Mesothelial cell of epicardium (in vitro differentiated cells): ENCODE measurements at regions not wholly inside any gene's neighbourhood (a gene's known extent, or its start where the extent isn't known, plus 50 kb on each side); places are given as distances from the start of the nearest gene placed in this dataset.

Experiments
- DNase-seq, 2 experiments: peaks; one replicate each; pipeline ENCODE4 v3.0.0; 2021; ENCODE audit warnings: low spot score in 2 of 2; ENCODE audit not compliant: unreplicated experiment in 2 of 2
- H3K27ac Mint-ChIP-seq: 2 replicates; pipeline ENCODE4 v1.8.0; 2021; ENCODE audit warnings: mixed read lengths
- H3K27me3 Mint-ChIP-seq: 2 replicates; pipeline ENCODE4 v1.8.0; 2021; ENCODE audit warnings: low read depth, mixed read lengths
- H3K36me3 Mint-ChIP-seq: 2 replicates; pipeline ENCODE4 v1.8.0; 2021; ENCODE audit warnings: mixed read lengths
- H3K4me1 Mint-ChIP-seq: 2 replicates; pipeline ENCODE4 v1.8.0; 2021; ENCODE audit warnings: mixed read lengths
- H3K4me3 Mint-ChIP-seq: 2 replicates; pipeline ENCODE4 v1.8.0; 2021; ENCODE audit warnings: mild to moderate bottlenecking, moderate library complexity, mixed read lengths
- H3K9me3 Mint-ChIP-seq: 2 replicates; pipeline ENCODE4 v1.8.0; 2021; ENCODE audit warnings: mixed read lengths
- CTCF ChIP-seq: fragments of 200-600 bp; sonication (generic); IDR thresholded peaks from one replicate; pipeline ENCODE4 v1.5.0; 2021; ENCODE audit warnings: antibody characterized with exemption; ENCODE audit not compliant: unreplicated experiment

DNA sequence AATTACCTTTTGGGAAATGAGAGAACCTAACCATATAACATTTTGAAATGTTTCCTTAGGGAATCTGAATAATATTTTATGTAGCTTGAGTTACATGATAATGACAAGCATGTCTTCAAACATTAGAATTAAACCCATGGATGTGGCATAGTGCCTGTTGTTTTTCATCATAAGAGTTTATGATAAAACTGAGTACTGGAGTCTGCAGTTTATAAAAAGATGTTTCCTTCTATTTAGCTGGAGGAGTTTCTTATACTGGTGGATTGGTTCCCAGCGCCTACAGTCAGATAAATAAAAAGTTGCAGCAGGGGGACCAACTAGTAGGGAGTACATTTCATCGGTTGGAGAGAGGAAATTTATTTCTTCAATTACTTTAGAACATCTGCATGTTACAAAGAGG is 70.1 kb upstream of the PCDH18 start:
- H3K4me1 Mint-ChIP-seq = peaks cover 46% of the 10 kb centered on the region
- peaks cover 6% of the 10 kb centered on the region for H3K9me3 Mint-ChIP-seq
- H3K27me3 Mint-ChIP-seq = no peaks in the 10 kb centered on the region
- TF ChIP-seq CTCF = no peak
- peak overlapping the region; percentile 76 for H3K27ac Mint-ChIP-seq
- no peak overlapping the region for H3K4me3 Mint-ChIP-seq
- no peak for DNase-seq
- peaks cover 2% of the 10 kb centered on the region for H3K36me3 Mint-ChIP-seq

DNA sequence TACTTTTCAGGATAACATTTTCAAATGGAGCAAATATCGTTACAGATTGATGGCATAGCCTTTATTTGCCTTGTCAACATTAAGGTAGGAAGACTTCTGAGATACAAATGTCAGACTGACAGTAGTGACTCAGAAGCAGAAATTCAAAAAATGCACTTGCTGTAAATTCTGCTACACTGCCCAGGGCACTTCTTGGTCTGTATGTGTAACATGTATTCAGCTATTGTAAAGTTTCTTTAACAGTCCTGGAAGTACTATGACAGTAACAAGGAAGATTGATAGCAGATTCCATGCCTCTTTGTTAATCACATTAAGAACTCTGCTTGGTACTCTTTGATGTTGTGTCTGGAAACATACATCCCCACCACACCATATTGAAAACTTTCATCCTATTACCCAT is 69.6 kb upstream of the PCDH18 start:
- peak overlapping the region; percentile 76 for H3K27ac Mint-ChIP-seq
- H3K36me3 Mint-ChIP-seq = peaks cover 3% of the 10 kb centered on the region

DNA sequence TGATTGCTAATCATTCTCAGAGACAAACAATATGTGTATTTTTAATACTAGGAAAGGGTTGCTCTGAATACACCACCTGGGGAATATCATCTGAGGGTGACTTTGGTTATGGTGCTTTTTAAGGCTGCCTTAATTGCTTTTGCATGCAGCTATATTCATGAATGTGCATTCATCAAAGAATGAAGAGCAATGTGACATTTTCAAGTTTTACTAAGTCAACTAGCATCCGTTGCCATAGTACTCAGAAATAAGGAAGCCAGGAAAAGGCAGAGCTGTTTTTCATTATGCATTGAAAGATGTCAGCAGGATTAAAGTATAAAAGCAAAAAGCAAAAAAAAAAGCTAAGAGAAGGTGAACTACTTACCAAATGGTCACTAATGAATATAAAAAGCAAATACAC is 67.4 kb upstream of the PCDH18 start:
- no peak overlapping the region for H3K4me3 Mint-ChIP-seq
- H3K27me3 Mint-ChIP-seq = no peaks in the 10 kb centered on the region
- DNase-seq = no peak
- H3K9me3 Mint-ChIP-seq = no peaks in the 10 kb centered on the region
- H3K4me1 Mint-ChIP-seq = peaks cover 46% of the 10 kb centered on the region
- TF ChIP-seq CTCF = no peak
- H3K27ac Mint-ChIP-seq = peak overlapping the region; percentile 83
- H3K36me3 Mint-ChIP-seq = peaks cover 1% of the 10 kb centered on the region

More for the DNA sequence above, 69.6 kb upstream of the PCDH18 start:
- TF ChIP-seq CTCF = no peak
- DNase-seq = no peak
- H3K9me3 Mint-ChIP-seq = peaks cover 4% of the 10 kb centered on the region
- H3K27me3 Mint-ChIP-seq = no peaks in the 10 kb centered on the region
- H3K4me3 Mint-ChIP-seq = no peak overlapping the region
- peaks cover 46% of the 10 kb centered on the region for H3K4me1 Mint-ChIP-seq

DNA sequence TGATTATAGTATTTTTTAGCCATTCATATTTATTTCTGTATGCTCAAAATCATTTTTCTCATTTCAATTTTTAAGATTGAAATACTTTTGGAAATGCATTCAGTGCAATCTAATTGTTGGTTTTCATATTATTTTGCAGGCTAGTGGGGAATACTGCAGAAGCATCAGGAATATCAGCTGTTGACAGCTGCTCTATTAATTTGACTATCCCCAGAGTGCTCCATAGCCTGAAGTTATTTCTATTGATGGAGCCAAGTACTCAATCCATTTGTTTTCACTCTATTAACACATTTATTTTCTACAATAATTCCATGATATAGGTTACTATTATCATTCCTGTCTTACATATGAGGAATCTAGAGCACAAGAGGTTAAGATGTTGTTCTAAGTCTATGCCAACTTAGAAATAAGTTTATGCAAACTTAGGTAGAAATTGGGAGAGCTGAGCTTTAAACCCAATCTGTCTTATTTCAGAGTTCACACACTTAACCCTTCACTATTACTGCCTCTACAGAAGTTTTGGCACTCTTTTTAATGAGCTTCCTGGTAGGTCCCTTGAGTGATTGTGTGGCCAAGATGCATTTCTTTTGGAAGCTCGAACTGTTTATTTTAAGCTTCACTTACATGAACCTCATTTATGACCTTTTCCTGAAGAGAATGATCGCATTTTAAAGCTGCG is 65.6 kb upstream of the PCDH18 start:
- H3K27ac Mint-ChIP-seq = peak overlapping the region; percentile 14
- no peak overlapping the region for H3K4me3 Mint-ChIP-seq
- no peak for DNase-seq
- no peaks in the 10 kb centered on the region for H3K9me3 Mint-ChIP-seq
- no peaks in the 10 kb centered on the region for H3K27me3 Mint-ChIP-seq
- TF ChIP-seq CTCF = no peak
- peaks cover 1% of the 10 kb centered on the region for H3K36me3 Mint-ChIP-seq
- H3K4me1 Mint-ChIP-seq = peaks cover 40% of the 10 kb centered on the region

DNA sequence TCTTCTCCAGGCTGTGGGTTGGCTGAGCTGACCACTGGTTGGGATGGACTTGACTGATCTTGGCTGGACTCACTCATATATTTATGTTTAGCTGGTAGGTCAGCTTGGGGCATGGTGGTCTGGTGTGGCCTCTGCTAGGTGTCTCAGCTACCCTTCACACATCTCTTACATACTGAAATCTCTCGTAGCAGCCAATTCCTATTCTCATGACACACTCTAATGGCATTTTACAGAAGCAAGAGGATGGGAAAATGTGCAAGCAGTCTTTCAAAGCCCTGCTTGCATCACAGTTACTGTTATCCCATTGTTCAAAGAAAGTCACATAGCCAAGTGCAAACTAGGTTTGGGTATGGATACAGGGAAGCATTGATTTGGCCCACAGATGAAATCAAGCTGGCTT is 55.5 kb upstream of the PCDH18 start:
- Mint-ChIP-seq H3K4me3 (no peak overlapping the region), H3K27ac (no peak overlapping the region), H3K4me1 (peaks cover 41% of the 10 kb centered on the region), H3K36me3 (no peaks in the 10 kb centered on the region), H3K27me3 (no peaks in the 10 kb centered on the region), H3K9me3 (no peaks in the 10 kb centered on the region)
- TF ChIP-seq CTCF = no peak
- DNase-seq = no peak

DNA sequence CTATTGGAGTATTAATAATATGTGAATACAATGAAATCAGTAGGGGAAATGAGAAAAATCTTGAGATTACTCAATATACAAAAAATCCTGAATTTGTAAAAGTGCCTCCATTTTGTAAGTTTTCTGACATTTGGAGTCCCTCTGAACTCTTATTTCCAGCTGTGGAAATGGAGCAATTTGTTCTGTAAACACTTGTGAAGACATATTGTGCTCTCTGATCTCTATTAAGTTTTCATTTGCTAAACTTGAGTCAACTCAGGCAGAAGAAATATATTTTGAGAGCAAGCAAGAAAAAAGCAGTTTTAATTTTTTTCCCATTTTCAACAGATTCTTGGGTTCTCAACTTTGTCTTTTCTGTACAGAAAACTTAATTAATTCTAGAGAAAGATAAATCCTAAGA is 51.4 kb upstream of the PCDH18 start:
- no peak for TF ChIP-seq CTCF
- peaks cover 25% of the 10 kb centered on the region for H3K4me1 Mint-ChIP-seq
- H3K4me3 Mint-ChIP-seq = no peak overlapping the region
- H3K9me3 Mint-ChIP-seq = peaks cover 1% of the 10 kb centered on the region
- no peaks in the 10 kb centered on the region for H3K36me3 Mint-ChIP-seq
- DNase-seq = no peak
- no peaks in the 10 kb centered on the region for H3K27me3 Mint-ChIP-seq
- H3K27ac Mint-ChIP-seq = no peak overlapping the region
